Esophagus muscularis mucosa (tissue), 4 donors: ENCODE measurements at regions not wholly inside any gene's neighbourhood (a gene's known extent, or its start where the extent isn't known, plus 50 kb on each side); places are given as distances from the start of the nearest gene placed in this dataset.

Source experiments
- DNase-seq: peaks from one replicate; pipeline ENCODE4 v3.0.0-alpha.2; 2017; ENCODE audit errors: extremely low spot score
- H3K27ac ChIP-seq, 4 donors: fragments of 200-600 bp; sonication (generic); replicated peaks in 1 of 4; 1 replicate in 3 of 4; 2 replicates in 1 of 4; pipeline ENCODE4 v1.5.1; 2016 to 2019; ENCODE audit warnings: mild to moderate bottlenecking in 1 of 4
- H3K27me3 ChIP-seq, 4 donors: fragments of 200-600 bp; sonication (generic); one replicate each; pipeline versions ENCODE4 v1.5.1 to v1.6.0; 2016 to 2019
- H3K36me3 ChIP-seq, 4 donors: fragments of 200-600 bp; sonication (generic); one replicate each; pipeline ENCODE4 v1.5.1; 2016 to 2019
- H3K4me1 ChIP-seq, 4 donors: fragments of 200-600 bp; sonication (generic); one replicate each; pipeline ENCODE4 v1.5.1; 2016 to 2019
- H3K4me3 ChIP-seq, 4 donors: fragments of 200-600 bp; sonication (generic); 1 replicate in 2 of 4; 2 replicates in 2 of 4; pipeline ENCODE4 v1.5.1; 2016 to 2019; ENCODE audit warnings: mild to moderate bottlenecking in 4 of 4, moderate library complexity in 1 of 4
- H3K9me3 ChIP-seq, 4 donors: fragments of 200-600 bp; sonication (generic); 1 replicate in 3 of 4; 2 replicates in 1 of 4; pipeline ENCODE4 v1.5.1; 2016 to 2019
- CTCF ChIP-seq, 3 experiments: fragments of 200-600 bp in 2 of 3; fragments of 450-650 bp in 1 of 3; sonication (generic) in 2 of 3; IDR thresholded peaks; one replicate each; pipeline ENCODE4 v1.5.1; 2017 to 2019; ENCODE audit warnings: antibody characterized with exemption in 3 of 3, mild to moderate bottlenecking in 2 of 3, moderate library complexity in 1 of 3
- EP300 ChIP-seq: sonication (generic); formaldehyde crosslinking; IDR thresholded peaks from one replicate; pipeline ENCODE4 v1.6.1; 2017; ENCODE audit warnings: antibody characterized with exemption
- POLR2A ChIP-seq: fragments of 450-650 bp; IDR thresholded peaks from one replicate; pipeline ENCODE4 v1.6.1; 2017; ENCODE audit warnings: antibody characterized with exemption, moderate library complexity, mild to moderate bottlenecking, low read depth
- POLR2AphosphoS5 ChIP-seq, 2 donors: sonication (generic); formaldehyde crosslinking; IDR thresholded peaks; one replicate each; pipeline ENCODE4 v1.6.1; 2017; ENCODE audit warnings: antibody characterized with exemption in 2 of 2
- WGBS: methylation state at CpG from one replicate; pipeline ENCODE4 v1.1.5; 2018; 5-methylcytosine and 5-hydroxymethylcytosine counted together
- intact Hi-C: fragments of 100-400 bp; cut with DNase I; formaldehyde crosslinking; loops from one replicate; pipeline ENCODE4 v1.15.1; 2023
- small RNA-seq, 3 donors: library from RNA; depleted of rRNA; stranded (forward); fragments of <200 nt; gene quantifications; one replicate each; pipeline ENCODE3, GENCODE V24; 2016

GRCh38 chr14:38143659-38144505 lies 63.8 kb upstream of the SSTR1 start:
- TF ChIP-seq POLR2A (no peak), POLR2AphosphoS5 (IDR thresholded peaks at IDR 0.05) (no peak), EP300 (no peak), CTCF (IDR thresholded peaks at IDR 0.05) (no peak)
- intact Hi-C loops = no loop called here

GRCh38 chr14:38145142-38145541 lies 62.6 kb upstream of the SSTR1 start:
- Histone ChIP-seq H3K27ac (no peak overlapping the region), H3K27me3 (no peaks in the 10 kb centered on the region), H3K4me3 (no peak overlapping the region), H3K4me1 (no peaks in the 10 kb centered on the region), H3K9me3 (no peaks in the 10 kb centered on the region), H3K36me3 (no peaks in the 10 kb centered on the region)
- TF ChIP-seq CTCF (IDR thresholded peaks at IDR 0.05) (no peak), EP300 (no peak), POLR2AphosphoS5 (IDR thresholded peaks at IDR 0.05) (no peak), POLR2A (no peak)
- no peak for DNase-seq
- 77% methylated on average over 4 of the region's 4 CpGs for WGBS
- intact Hi-C loops = no loop called here

More at GRCh38 chr14:38143659-38144505, 63.8 kb upstream of the SSTR1 start:
- no peaks in the 10 kb centered on the region for H3K4me1 ChIP-seq
- H3K36me3 ChIP-seq = no peaks in the 10 kb centered on the region
- no peak for DNase-seq
- H3K27me3 ChIP-seq = no peaks in the 10 kb centered on the region
- 56% methylated on average over 6 of the region's 6 CpGs for WGBS
- no peak overlapping the region for H3K27ac ChIP-seq
- H3K9me3 ChIP-seq = no peaks in the 10 kb centered on the region
- no peak overlapping the region for H3K4me3 ChIP-seq

- Histone ChIP-seq H3K4me1 (no peaks in the 10 kb centered on the region), H3K4me3 (no peak overlapping the region), H3K27ac (no peak overlapping the region), H3K9me3 (no peaks in the 10 kb centered on the region), H3K27me3 (no peaks in the 10 kb centered on the region), H3K36me3 (no peaks in the 10 kb centered on the region)
- 67% methylated on average over 3 of the region's 3 CpGs for WGBS
- no peak for TF ChIP-seq POLR2AphosphoS5 (IDR thresholded peaks at IDR 0.05)
- TF ChIP-seq POLR2A = no peak
- TF ChIP-seq CTCF (IDR thresholded peaks at IDR 0.05) = no peak
- no peak for TF ChIP-seq EP300
- DNase-seq = no peak
- intact Hi-C loops = no loop called here
Observed at GRCh38 chr14:38150075-38150474, 57.6 kb upstream of the SSTR1 start.

Small RNA genes in the stretch of these regions (small RNA-seq; reads per million reads assigned to genes)
- gene RF00406 (0 to 0.42 (median 0) reads per million in 3 donors), gene RNU6-1277P (0 reads per million in 3 donors)
